ENCODE measurements at regions not wholly inside any gene's neighbourhood (a gene's known extent, or its start where the extent isn't known, plus 50 kb on each side); places are given as distances from the start of the nearest gene placed in this dataset.
"Not testable (repeated sequence)": the region's sequence is repeated elsewhere in the genome, so short reads cannot be mapped to it uniquely, and the experiment has no call there.

- DNase-seq (ENCODE audit: extremely low read depth, low read depth): not testable (repeated sequence)
These were observed 61.9 kb upstream of the SULF2 start for GRCh38 chr20:47847220-47847619.

GRCh38 chr20:47846651-47847050, 61.4 kb upstream of the SULF2 start:
- not testable (repeated sequence) for DNase-seq (ENCODE audit: extremely low read depth, low read depth)

DNA sequence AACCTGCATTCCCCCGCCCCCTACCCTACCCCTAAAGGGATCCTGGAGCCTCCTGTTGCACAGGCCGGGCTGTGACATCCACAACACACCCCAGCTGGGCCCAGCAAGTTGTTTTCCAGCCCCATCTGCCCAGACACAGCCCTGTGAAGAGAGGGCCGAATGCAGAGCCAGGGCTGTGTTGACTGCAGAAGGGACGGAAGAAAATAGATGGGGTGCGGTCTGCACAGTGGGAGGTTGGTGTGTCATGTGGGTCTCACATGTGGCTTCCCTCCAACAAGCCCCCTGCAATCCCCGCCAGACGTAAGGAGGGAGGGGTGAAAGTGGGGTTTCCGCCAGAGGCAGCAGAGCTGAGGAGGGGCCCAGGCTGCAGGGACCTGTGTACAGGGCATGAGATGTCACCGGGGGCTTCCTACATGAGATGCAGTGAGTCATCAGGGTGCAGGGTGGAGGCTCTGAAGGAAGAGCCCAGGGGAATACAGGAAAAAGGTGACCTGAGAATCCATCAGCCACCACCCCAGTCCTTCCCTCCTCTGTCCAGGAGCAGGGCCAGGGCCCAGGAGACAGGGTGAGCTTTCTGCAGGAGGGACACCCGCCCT, 60.2 kb upstream of the SULF2 start:
- not testable (repeated sequence) for DNase-seq (ENCODE audit: extremely low read depth, low read depth)

DNA sequence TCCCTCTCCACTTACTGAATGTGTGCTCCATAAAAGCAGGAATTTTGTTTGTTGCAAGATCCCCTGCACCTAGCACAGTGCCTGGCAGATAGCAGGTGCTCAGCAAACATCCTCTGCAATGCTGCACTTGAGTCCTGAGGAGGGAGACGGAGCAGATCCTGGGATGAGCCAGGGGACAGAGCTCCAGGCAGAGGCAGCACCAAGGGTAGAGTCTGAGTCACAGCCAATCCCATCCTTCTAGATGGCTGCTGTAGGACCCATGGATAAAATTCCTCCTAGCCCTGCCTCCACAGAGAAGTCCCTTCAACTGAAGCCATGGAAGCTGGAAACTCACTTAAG, 59.3 kb upstream of the SULF2 start:
- DNase-seq (ENCODE audit: extremely low read depth, low read depth): not testable (repeated sequence)

DNA sequence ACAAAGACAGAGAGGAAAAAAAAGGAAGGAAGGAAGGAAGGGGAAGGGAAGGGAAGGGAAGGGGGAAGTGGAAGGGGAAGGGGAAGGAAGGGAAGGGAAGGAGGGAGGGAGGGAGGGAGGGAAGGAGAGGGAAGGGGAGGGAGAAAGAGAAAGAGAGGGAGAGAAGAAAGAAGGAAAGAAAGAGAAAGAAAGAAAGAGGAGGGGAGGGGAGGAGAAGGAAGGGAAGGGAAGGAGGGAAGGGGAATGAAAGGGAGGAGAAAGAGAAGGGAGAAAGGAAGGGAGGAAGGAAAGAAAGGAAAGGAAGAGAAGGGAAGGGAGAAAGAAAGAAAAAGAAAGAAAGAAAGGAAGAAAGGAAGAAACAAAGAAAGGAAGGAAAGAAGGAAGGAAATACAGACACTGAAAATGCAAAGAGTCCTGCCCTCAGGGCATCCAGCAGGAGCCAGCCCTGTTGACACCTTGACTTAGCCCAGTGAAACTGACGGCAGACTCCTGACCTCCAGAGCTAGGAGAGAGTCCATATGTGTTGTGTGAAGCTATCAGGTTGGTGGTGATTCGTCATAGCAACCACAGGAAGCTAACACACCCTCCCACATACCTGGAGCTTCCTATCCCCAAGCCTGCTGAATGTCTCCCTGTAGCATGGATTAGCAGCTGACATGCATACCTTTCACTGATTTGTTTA, 58.7 kb upstream of the SULF2 start:
- no peak for DNase-seq (ENCODE audit: extremely low read depth, low read depth)

- DNase-seq (ENCODE audit: extremely low read depth, low read depth): not testable (repeated sequence)
These were observed 57.7 kb upstream of the SULF2 start for GRCh38 chr20:47842950-47843349.

DNA sequence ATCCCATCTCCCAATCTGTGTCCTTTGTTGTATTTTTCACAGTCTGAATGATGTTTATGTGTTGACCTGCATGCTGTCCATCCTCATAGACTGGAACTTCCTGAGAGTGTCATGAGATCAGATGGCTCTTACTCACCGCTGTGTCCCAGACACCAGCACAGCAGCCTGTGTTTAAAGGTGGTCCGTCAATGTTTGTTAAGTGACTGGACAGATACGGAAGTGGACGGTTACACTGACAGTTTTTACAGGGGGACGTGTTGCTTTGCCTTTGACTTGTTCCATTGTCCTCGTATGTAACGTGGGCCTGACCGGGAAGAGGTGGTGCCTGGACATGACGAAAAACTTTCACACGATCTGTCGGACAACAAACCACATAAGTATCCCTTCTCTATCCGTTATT, 56.7 kb upstream of the SULF2 start:
- not testable (repeated sequence) for DNase-seq (ENCODE audit: extremely low read depth, low read depth)

DNA sequence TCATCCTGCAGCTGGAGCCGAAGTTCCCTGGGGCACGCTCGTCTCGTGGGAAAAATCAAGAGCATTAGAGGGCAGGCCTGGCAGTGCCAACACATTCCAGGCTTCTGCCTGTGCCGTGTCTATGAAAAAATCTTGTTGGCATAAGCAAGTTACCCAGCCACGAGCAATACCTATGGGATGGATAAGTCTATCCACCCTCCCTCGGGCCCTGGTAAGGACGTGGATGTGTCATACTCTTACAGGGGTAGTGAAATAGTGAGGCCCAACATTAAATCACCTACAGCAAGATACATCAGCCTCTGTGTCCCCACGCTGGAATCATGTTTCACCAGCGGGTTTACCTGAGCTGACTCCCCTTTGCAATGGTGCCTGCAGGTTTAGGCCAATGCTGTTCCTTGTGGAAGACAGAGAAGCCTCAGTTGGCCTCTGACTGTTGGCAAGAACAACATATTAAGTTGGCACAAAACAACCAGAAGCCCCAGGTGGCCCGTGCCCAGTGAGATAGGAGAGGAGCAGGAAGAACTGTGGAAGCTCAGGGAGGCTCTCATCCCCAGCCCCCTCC, 51.1 kb upstream of the SULF2 start:
- not testable (repeated sequence) for DNase-seq (ENCODE audit: extremely low read depth, low read depth)

Small RNA genes in the stretch of these regions (small RNA-seq; reads per million reads assigned to genes)
- gene RNA5SP486 (0 to 0.02 reads per million in 2 experiments), gene RNU7-144P (0 reads per million in 2 experiments), gene RNU7-92P (0 reads per million in 2 experiments)
